HTR-8/SVneo (cell line): ENCODE measurements at regions not wholly inside any gene's neighbourhood (a gene's known extent, or its start where the extent isn't known, plus 50 kb on each side); places are given as distances from the start of the nearest gene placed in this dataset.

ENCODE experiments used
- DNase-seq: peaks from one replicate; pipeline ENCODE4 v3.0.0; 2011; ENCODE audit warnings: low spot score, mixed read lengths; ENCODE audit not compliant: insufficient read length
- FAIRE-seq: peaks from 2 replicates; lab custom pipeline; 2011; peaks lifted over from hg19 to GRCh38; lab: Jason Lieb, UNC

DNA sequence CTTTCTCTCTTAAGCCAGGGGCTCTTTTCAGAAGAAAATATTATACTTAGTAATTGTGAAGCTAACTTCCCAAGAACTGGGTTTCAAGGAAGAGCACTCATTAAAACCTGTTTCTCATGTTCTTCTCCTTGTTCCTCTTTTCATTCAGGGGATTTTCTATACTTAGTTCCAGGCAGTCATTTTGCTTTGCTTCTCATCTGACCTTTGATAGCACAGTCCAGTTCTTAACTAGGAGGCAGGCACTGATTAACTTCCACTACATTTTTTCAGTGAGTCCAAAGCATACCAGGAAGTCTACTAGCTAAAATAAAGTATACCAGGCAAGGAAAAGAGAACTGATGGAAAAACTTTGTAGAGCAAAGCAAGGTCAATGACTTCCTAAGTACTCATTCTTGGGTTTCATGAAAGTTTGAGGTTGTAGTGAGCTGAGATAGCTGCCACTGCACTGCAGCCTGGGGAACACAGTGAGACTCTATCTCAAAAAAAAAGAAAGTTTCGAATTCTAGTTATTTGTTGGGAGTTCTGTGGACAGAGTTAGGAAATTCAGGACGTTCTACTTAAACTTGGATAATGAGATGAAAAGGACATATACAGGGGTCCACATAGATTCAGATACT, 190.1 kb upstream of the HS3ST1 start:
- no peak for DNase-seq
- FAIRE-seq: no peak

DNA sequence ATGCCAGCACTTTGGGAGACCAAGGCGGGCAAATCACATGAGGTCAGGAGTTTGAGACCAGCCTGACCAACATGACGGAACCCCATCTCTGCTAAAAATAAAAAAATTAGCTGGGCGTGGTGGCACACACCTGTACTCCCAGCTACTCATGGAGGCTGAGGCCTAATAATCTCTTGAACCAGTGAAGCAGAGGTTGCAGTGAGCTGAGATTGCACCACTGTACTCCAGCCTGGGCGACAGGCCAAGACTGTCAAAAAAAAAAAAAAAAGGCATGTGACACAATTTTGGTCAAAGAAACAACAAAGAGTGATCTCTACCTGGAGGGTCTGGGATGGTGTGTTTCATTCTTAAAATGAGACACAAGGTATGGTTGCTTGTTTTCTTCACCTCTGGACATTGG, 188.2 kb upstream of the HS3ST1 start:
- no peak for DNase-seq
- no peak for FAIRE-seq

DNA sequence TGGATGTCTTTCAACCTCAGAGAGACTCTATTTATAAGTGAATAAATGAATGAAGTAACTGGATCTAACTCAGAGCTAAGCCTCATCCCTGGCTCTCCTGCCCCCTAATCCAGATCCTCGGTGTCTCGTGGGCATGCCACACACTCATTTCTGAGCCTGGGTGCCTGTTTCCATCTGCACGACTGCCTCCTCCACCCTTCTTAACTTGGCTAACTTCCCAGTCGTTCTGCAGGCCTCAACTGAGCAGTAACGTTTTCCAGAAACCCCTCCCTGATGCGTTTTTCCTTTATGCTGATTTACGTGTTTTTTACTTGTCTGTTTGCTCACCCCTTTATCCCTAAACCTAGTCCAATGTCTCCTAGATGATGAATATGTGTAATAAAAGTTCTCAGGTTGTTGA, 186.9 kb upstream of the HS3ST1 start:
- DNase-seq (no peak), FAIRE-seq (no peak)

DNA sequence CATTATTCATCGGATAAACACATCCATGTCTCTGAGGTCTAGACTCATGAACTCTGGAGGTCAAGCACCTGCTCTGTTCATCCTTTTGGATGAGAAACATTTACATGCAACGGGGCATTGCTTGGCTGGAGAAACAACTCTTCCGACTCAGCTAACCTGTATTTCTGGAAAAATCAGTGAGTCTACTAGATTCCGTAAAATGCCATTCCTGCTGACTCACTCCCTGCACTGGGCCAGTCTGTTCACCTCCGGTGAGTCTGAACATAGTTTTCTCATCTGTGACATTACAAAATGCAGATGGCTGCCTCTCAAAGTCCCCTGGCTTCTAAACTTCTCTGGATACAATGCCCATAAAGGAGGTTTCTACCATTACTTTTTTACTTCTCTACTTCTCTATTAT, 185.7 kb upstream of the HS3ST1 start:
- DNase-seq (no peak), FAIRE-seq (no peak)

DNA sequence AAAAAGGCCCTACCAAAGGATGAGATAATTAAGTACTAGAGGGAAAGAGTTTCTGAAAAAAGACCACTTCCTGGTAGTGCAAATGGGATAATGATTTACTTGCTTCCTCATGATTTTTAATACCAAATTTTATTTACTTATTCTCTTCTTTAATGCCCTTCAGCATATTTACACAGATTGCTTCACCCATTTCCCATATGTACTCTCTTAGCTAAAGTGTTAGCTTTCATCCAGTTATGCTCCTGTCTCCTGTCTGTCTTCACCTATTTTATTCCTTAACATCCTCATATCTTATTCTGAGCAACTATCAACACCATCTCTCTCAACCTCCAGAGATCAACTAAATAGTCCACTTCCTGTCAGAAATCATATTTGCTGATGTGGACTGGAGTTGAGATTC, 183.2 kb upstream of the HS3ST1 start:
- FAIRE-seq (no peak), DNase-seq (no peak)

DNA sequence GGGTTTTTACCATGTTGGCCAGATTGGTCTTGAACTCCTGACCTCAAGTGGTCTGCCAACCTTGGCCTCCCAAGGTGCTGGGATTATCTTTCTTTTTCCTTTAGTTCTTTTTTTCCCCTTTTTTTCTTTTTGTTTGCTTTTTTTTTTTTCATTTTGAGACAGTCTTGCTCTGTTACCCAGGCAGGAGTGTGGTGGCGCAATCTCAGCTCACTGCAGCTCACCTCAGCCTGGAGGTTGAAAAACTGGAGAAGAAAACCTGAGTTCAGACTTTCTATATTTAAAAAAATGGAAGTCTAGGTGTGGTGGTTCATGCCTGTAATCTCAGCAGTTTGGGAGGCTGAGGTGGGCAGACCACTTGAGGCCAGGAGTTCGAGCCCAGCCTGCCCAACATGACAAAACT, 181.1 kb upstream of the HS3ST1 start:
- FAIRE-seq: no peak
- no peak for DNase-seq

DNA sequence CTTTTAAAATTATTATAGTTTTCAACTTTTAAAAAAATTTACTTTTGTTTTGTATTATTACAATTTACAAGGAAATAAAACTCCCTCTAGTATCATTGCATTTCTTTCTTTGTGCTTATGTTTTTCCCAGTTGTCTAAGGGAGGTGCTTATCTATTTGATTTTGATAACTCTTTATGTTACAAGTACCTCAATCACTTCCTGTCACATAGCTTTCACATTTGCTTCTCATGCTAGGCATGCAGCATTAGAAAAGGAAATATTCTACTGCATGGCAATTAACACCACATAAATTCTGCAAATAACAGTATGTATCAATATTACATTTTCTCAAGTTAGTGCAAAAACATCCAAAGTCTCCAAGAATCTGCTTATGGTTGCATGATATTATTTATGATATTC, 180.3 kb upstream of the HS3ST1 start:
- FAIRE-seq (no peak), DNase-seq (no peak)

DNA sequence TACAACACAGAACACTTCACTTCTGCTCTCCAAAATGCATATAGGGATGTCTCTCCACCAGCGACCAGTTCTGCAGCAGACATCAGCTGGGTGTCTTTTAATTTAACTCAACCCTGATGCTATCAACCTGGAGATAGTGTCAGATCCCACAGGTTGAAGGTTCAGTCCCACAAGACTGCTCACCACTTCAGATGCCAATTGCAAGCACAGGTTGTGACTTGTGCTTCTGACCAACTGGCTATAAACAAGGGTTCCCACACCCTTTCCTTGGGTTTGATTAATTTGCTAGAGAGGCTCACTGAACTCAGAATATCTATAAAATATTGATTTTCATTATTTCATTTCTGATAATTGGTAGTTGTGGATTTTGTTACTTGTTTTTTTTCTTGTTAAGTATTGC, 177.4 kb upstream of the HS3ST1 start:
- FAIRE-seq (no peak), DNase-seq (no peak)

DNA sequence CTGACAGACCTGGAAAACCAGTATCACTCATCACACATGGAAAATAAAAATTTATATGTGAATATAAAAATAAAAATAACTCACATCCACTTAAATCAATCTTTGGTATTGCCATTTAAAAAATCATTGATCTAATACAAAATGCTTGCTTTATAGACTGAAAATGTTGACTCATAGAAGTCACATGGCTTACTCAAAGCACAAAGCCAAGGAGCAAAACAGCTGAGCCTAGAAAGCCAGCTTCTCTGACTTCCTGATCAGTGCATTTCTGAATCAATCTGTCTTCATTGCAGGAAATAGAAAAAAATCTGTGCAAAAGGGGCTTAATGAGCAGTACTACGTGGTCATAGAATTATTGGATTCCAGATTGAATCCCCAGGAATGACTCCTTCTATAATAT, 176.9 kb upstream of the HS3ST1 start:
- no peak for FAIRE-seq
- DNase-seq: no peak

DNA sequence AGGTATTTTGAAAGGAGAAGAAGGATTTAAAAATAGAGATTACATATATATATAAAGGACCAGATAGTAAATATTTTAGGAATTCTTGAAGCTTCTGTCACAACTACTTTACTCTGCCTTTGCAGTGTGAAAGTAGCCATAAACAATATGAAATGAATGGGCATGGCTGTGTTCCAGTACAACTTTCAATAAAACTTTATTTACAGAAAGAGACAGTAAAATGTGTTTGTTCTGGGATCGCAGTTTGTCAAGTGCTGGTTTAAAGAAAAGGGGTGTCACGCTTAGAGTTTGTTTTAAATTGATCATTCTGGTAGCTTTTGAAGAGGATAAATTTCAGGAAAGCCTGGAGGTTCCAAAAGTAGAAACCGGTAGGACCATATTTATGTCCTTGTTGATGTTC, 176.1 kb upstream of the HS3ST1 start:
- no peak for DNase-seq
- no peak for FAIRE-seq

DNA sequence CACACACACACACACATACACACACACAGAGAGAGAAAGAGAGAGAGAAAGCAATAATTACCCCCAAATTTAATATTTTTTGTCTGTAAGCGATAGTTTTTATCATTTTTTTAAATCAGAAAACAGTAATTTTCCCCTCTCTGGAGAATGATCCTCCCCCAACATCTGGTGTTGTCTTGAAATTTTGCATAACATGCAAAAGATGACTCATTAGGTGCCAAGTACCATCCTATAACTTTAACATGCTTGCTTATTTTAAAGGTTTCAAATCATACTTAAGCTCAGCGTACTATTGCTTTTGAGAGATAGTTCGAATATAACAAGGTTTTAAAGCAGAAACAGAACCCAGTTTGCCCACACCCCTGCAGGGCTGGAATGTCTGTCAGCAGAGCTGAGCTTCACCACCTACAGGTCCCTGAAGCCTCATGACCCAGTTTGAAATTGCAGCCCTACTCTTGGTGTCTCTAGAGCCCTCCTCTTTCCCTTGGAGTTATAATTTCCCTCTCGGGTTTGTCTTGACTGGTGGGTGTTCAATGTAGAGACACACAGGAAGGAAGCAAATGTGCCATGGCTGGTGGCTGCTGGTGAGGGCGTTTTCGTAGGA, 175.0 kb upstream of the HS3ST1 start:
- FAIRE-seq (no peak), DNase-seq (no peak)

DNA sequence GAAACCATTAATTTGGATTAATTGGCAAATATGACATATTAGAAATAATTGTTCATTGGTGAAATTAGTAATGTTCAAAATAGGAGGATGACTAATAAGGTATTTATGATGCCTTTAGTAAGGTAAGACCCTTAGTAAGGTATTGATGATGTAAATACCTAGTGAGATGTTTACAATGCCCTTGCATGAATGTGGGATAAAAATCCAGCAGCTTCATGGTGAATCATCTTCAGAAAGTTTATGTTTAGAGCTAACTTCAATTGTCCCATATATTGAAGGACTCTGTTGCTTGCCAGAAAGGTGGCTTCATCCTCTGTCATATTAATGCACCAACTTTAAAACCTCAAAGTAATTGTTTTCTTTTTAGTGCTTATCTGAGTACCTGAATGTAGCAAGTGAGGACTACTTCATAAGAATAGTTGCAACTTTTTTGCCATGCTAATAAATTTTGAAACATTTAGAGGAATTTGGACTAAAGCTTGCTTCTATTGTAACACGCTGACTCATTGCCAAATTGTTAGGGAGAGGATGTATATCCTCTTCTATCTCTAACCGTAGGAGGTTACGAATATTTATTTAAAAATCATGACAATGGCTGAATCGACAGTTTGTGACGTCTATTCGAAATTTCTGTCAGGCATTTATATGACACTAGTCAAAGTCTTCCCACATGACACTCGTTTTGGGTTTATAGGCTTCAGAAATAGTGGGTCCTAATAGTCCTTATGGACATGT, 174.1 kb upstream of the HS3ST1 start:
- FAIRE-seq: no peak
- no peak for DNase-seq

DNA sequence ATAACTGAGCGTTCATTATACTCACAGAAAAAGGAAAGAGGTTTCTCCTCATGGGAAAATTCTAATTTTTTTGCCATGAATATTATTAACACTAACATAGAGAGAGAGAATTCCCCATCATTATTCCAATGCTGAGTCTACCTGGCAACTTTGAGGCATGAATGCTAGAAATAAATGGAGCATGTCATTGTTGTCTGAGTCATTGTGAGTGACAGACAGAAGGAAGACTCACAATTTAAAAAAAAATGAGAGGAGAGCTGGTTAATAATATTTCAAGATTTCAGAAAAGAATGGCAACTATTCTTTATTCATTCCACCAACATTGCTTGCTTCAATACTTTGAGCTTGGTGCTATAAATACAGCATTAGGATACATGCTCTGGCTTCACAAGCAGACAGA, 170.4 kb upstream of the HS3ST1 start:
- FAIRE-seq: no peak
- DNase-seq: no peak

DNA sequence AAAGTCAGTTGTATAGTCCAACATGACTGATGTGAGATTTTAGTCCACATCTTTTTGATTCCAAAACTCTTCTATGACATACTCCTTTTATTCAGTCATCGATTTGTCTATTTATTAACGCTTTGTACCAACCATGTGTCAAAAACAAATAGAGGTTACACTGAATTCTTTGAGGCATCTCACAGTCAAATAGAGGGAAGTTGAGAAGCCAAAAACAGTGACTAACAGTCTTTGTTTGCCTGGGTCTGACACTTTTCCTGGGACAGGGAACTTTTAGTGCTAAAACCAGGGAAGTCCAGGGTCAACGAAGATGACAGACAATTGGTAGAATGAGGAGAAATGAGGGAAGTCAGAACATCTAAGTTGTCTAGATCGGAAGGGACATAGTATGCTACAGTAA, 169.9 kb upstream of the HS3ST1 start:
- FAIRE-seq (no peak), DNase-seq (no peak)

DNA sequence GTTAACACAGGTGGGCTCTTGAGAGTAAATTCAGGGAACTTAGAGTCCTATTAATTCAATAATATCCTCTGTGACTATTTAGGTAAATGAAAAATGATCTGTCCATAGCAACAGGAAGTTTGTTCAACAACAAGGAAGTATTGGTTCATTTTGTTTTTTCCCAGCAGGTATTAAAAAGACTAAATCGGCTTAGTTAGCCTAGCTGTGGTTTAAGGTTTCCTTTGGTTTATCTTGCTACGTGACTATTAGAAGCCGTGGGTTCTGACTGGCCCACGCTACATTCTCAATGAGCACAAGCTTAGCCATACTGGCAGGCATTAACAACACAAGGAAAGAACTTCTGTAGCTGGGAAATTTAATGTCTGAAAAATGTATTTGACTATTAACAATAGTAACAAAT, 168.8 kb upstream of the HS3ST1 start:
- no peak for DNase-seq
- FAIRE-seq: no peak

DNA sequence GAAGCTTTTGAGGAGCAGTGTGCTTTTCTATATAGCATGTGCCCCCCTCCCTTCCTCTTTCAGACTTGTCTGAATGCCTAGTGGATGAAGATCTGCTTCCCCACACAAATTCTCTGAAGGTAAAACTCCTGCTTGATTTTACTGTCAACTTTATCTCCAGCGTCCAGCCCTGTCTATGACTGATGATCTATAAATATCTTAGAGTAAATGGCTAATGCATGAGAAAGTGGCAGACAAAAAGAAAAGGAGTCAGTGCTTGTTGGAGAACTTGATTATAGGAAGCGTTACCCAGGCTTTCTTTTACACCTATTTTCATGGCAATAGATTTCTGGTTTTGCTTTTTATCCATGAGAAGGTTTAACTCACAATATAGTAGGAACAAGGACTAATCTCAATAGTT, 168.3 kb upstream of the HS3ST1 start:
- FAIRE-seq: no peak

DNA sequence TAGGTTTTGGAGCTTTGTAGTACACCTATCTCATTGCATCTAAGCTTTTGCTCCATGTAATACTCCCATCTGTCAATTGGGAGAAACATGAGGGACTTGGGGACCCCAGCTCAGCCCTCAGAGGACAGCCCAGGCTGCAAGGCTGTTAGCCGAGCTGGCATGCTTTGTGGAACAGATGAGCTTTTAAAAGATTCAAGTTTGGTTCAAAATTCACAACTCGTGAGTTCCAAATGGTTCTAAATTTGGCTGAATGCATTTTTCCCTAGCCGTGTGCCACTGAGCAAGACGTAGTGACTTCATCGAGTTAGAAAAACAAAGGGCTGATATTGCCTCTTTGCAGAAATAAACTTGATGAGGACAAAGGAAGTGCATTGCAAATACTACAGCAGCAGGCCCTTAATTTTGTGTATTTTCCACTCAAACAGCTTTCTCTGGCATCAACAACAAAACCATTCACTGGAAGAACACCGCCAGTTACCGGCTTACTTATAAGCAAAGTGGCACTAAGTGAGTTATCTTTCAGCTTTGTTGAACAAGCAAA, 165.0 kb upstream of the HS3ST1 start:
- DNase-seq: no peak
- FAIRE-seq: no peak

More for the DNA sequence above, 168.3 kb upstream of the HS3ST1 start:
- DNase-seq: no peak

DNA sequence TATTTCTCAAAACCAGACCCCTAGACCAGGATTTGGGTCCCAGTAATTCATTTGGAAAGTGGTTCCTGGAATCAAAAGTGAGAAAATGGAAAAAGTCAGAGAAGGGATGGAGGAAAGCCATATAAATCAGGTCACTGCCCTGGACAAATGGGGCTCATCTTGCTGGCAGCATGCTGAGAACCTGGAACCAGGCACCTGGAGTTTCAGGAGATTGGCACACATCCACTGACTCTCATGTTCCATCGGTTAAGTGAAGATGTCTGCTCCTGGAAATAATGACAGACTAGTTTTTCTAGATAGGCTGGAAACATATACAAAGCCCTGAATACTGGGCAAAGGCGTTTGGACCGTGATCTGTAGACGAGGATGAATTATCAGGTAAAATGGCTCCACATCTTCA, 163.6 kb upstream of the HS3ST1 start:
- DNase-seq (no peak), FAIRE-seq (no peak)

DNA sequence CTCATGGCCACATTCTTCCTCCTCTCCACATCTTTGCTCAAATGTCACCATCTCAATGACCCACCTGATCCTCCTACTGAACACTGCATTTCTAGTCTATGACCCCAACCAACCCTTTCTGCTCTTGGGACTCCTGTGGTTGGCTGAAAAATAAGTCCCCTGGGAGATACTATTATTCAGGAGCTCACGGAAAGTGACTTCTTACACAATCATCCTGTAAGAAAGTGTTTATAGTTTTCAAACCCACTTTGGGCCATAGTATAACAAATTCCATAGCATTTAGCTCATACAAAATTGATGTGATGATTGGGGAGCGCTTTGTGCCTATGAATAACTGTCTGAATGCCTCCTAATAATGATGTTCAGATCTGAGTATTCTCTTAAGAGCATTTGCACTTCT, 161.4 kb upstream of the HS3ST1 start:
- FAIRE-seq (no peak), DNase-seq (no peak)

DNA sequence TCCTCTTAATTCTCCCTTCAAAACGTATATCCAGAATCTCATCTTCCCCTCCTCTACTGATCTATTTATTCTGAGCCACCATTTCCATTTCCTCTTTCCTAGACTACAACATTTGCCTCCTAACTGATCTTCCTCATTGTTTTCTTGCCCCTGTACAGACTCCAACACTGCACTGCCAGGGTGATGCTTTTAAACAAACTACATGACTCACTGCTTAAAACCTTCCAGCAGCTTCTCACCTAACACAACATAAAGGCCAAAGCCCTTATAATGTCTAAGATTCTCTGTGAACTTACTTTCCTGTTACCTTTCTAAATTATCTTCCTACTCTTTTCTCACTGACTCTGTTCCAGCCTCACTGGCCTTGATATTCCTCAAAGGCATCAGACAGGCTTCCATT, 161.0 kb upstream of the HS3ST1 start:
- DNase-seq: no peak

DNA sequence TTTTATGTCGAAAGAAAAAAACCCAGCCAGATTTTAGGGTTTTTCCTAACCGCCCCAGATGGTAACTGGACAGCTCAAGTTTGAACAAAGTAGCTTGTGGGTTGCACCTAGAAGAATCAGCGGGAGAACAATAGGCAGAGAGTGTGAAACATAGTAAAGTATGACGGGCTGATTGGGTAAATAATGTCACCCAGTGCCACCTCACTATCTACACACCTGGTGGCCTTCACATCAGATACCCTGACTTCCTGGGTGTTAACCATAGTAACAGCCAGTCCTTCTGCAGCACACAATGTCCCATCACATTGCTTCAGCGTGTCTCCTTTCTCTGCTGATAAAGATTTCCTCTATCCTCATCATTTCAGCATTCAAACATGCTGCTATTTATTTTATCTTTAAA, 159.1 kb upstream of the HS3ST1 start:
- DNase-seq: no peak
- no peak for FAIRE-seq

More for the DNA sequence above, 161.0 kb upstream of the HS3ST1 start:
- no peak for FAIRE-seq

DNA sequence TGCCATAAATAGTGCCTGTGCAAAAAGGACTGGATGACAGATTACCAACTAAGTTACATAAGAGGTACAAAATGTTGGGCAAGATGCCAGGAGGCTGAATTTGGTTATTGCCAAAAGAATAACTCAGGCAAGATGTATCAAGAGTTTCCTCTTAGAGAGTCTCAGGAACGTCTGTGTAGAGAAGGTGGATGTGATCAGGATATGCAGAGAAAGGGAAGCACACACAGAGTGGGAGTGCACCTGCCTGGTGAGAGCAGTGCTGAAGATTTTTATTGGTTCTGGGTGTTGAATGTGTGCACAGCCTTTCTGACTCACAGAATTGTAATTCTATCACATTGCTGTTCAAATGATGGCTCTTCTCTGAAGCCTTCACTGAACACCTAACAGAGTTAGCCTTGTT, 156.8 kb upstream of the HS3ST1 start:
- FAIRE-seq (no peak), DNase-seq (no peak)
